UCSD-AML1 (cell line): ENCODE measurements at regions not wholly inside any gene's neighbourhood (a gene's known extent, or its start where the extent isn't known, plus 50 kb on each side); places are given as distances from the start of the nearest gene placed in this dataset.

Experiments
- DNase-seq: peaks from one replicate; lab custom pipeline; 2025; ENCODE audit not compliant: unreplicated experiment; lab: John Stamatoyannopoulos, UW

- no peak for DNase-seq
Observed at GRCh38 chr5:116681334-116682013, 106.9 kb upstream of the SEMA6A start.

- no peak for DNase-seq
Observed at GRCh38 chr5:116675626-116675910, 100.9 kb upstream of the SEMA6A start.

- no peak for DNase-seq
Observed at GRCh38 chr5:116674881-116675625, 100.4 kb upstream of the SEMA6A start.

- no peak for DNase-seq
Observed at GRCh38 chr5:116673453-116673852, 98.8 kb upstream of the SEMA6A start.

GRCh38 chr5:116672203-116672602, 97.6 kb upstream of the SEMA6A start:
- no peak for DNase-seq

GRCh38 chr5:116671211-116671736, 96.7 kb upstream of the SEMA6A start:
- DNase-seq = no peak

- DNase-seq = no peak
Observed at GRCh38 chr5:116669261-116670031, 94.8 kb upstream of the SEMA6A start.

GRCh38 chr5:116668390-116668789, 93.8 kb upstream of the SEMA6A start:
- DNase-seq = no peak

GRCh38 chr5:116666901-116667300, 92.3 kb upstream of the SEMA6A start:
- DNase-seq = no peak

GRCh38 chr5:116664988-116665387, 90.4 kb upstream of the SEMA6A start:
- DNase-seq = no peak

- DNase-seq = no peak
Observed at GRCh38 chr5:116663081-116663480, 88.5 kb upstream of the SEMA6A start.

- DNase-seq = no peak
Observed at GRCh38 chr5:116661419-116661818, 86.8 kb upstream of the SEMA6A start.

GRCh38 chr5:116660929-116661328, 86.3 kb upstream of the SEMA6A start:
- DNase-seq = no peak

- no peak for DNase-seq
Observed at GRCh38 chr5:116658830-116659229, 84.2 kb upstream of the SEMA6A start.

- DNase-seq = no peak
Observed at GRCh38 chr5:116658141-116658540, 83.5 kb upstream of the SEMA6A start.

GRCh38 chr5:116655431-116655830, 80.8 kb upstream of the SEMA6A start:
- no peak for DNase-seq

GRCh38 chr5:116654925-116655324, 80.3 kb upstream of the SEMA6A start:
- DNase-seq = no peak

GRCh38 chr5:116652903-116653302, 78.3 kb upstream of the SEMA6A start:
- DNase-seq = no peak

GRCh38 chr5:116652196-116652729, 77.6 kb upstream of the SEMA6A start:
- DNase-seq = no peak

GRCh38 chr5:116651653-116652052, 77.0 kb upstream of the SEMA6A start:
- no peak for DNase-seq

- no peak for DNase-seq
Observed at GRCh38 chr5:116650964-116651363, 76.3 kb upstream of the SEMA6A start.

GRCh38 chr5:116650544-116650943, 75.9 kb upstream of the SEMA6A start:
- DNase-seq = no peak
